Thoracic aorta (tissue), 2 donors: ENCODE measurements at regions not wholly inside any gene's neighbourhood (a gene's known extent, or its start where the extent isn't known, plus 50 kb on each side); places are given as distances from the start of the nearest gene placed in this dataset.

Experiments
- ATAC-seq: fragments of 150-250 bp; one replicate; pipeline ENCODE4 v1.8.0; 2017; ENCODE audit warnings: low read depth; ENCODE audit not compliant: insufficient number of reproducible peaks, low FRiP score
- DNase-seq: peaks from one replicate; pipeline ENCODE4 v3.0.0-alpha.2; 2020; ENCODE audit warnings: low spot score
- H3K27ac ChIP-seq, 2 donors: fragments of 200-600 bp; sonication (generic); 1 replicate in 1 of 2; 2 replicates in 1 of 2; pipeline ENCODE4 v1.5.1; 2016; ENCODE audit warnings: mild to moderate bottlenecking in 2 of 2, moderate library complexity in 2 of 2
- H3K27me3 ChIP-seq: fragments of 200-600 bp; sonication (generic); replicated peaks from 2 replicates; pipeline ENCODE4 v1.6.0; 2016; ENCODE audit warnings: mild to moderate bottlenecking; ENCODE audit not compliant: insufficient read depth
- H3K36me3 ChIP-seq: fragments of 200-600 bp; sonication (generic); one replicate; pipeline ENCODE4 v1.5.1; 2016
- H3K4me1 ChIP-seq, 2 donors: fragments of 200-600 bp; sonication (generic); 1 replicate in 1 of 2; 2 replicates in 1 of 2; pipeline versions ENCODE4 v1.5.1 to v1.6.0; 2016; ENCODE audit warnings: low read depth in 2 of 2, mild to moderate bottlenecking in 1 of 2; ENCODE audit not compliant: control insufficient read depth in 1 of 2
- H3K4me3 ChIP-seq: fragments of 200-600 bp; sonication (generic); 2 replicates; pipeline ENCODE4 v1.5.1; 2016; ENCODE audit warnings: mild to moderate bottlenecking
- H3K9me3 ChIP-seq: fragments of 200-600 bp; sonication (generic); 2 replicates; pipeline ENCODE4 v1.5.1; 2016
- CTCF ChIP-seq: fragments of 200-600 bp; sonication (generic); IDR thresholded peaks from one replicate; pipeline ENCODE4 v1.5.1; 2019; ENCODE audit warnings: antibody characterized with exemption

- ATAC-seq (no peak), DNase-seq (no peak)
- no peak overlapping the region for H3K27ac ChIP-seq
- no peak overlapping the region for H3K4me3 ChIP-seq
- TF ChIP-seq CTCF: no peak
- H3K4me1 ChIP-seq: peaks cover 0 to 4% of the 10 kb centered on the region in 2 donors
- H3K27me3 ChIP-seq: no peaks in the 10 kb centered on the region
- no peaks in the 10 kb centered on the region for H3K9me3 ChIP-seq
- H3K36me3 ChIP-seq: no peaks in the 10 kb centered on the region
Observed at GRCh38 chr15:81752546-81752942, 293.3 kb downstream of the MEX3B start.

GRCh38 chr15:81751816-81752545, 293.8 kb downstream of the MEX3B start:
- DNase-seq (no peak), ATAC-seq (no peak)
- no peaks in the 10 kb centered on the region for H3K36me3 ChIP-seq
- H3K27me3 ChIP-seq: no peaks in the 10 kb centered on the region
- peaks cover 0 to 4% of the 10 kb centered on the region in 2 donors for H3K4me1 ChIP-seq
- H3K9me3 ChIP-seq: no peaks in the 10 kb centered on the region
- no peak for TF ChIP-seq CTCF
- H3K27ac ChIP-seq: no peak overlapping the region
- H3K4me3 ChIP-seq: no peak overlapping the region

GRCh38 chr15:81751256-81751655, 294.6 kb downstream of the MEX3B start:
- ATAC-seq: no peak
- H3K27ac ChIP-seq: no peak overlapping the region

GRCh38 chr15:81749716-81750375, 296.0 kb downstream of the MEX3B start:
- DNase-seq (no peak), ATAC-seq (no peak)
- peaks cover 0 to 4% of the 10 kb centered on the region in 2 donors for H3K4me1 ChIP-seq
- TF ChIP-seq CTCF: no peak
- H3K9me3 ChIP-seq: no peaks in the 10 kb centered on the region
- no peak overlapping the region for H3K4me3 ChIP-seq
- no peaks in the 10 kb centered on the region for H3K27me3 ChIP-seq
- no peak overlapping the region for H3K27ac ChIP-seq
- no peaks in the 10 kb centered on the region for H3K36me3 ChIP-seq

More at GRCh38 chr15:81751256-81751655, 294.6 kb downstream of the MEX3B start:
- Histone ChIP-seq H3K4me1 (peaks cover 0 to 4% of the 10 kb centered on the region in 2 donors), H3K9me3 (no peaks in the 10 kb centered on the region), H3K27me3 (no peaks in the 10 kb centered on the region), H3K4me3 (no peak overlapping the region), H3K36me3 (no peaks in the 10 kb centered on the region)
- no peak for TF ChIP-seq CTCF
- no peak for DNase-seq

GRCh38 chr15:81747482-81747881, 298.3 kb downstream of the MEX3B start:
- Histone ChIP-seq H3K27ac (no peak overlapping the region), H3K36me3 (no peaks in the 10 kb centered on the region), H3K4me3 (no peak overlapping the region), H3K9me3 (no peaks in the 10 kb centered on the region), H3K27me3 (no peaks in the 10 kb centered on the region), H3K4me1 (no peaks in the 10 kb centered on the region)
- no peak for TF ChIP-seq CTCF
- ATAC-seq: no peak
- DNase-seq: no peak
